Motor neuron (in vitro differentiated cells): ENCODE measurements at regions not wholly inside any gene's neighbourhood (a gene's known extent, or its start where the extent isn't known, plus 50 kb on each side); places are given as distances from the start of the nearest gene placed in this dataset.
"Not testable (repeated sequence)": the region's sequence is repeated elsewhere in the genome, so short reads cannot be mapped to it uniquely, and the experiment has no call there.

ENCODE experiments used
- ATAC-seq, 8 experiments: fragments of 200-7000 bp; cut with Tn5 transposase; replicated peaks in 6 of 8; 2 replicates each; pipeline ENCODE4 v1.8.0; 2021; ENCODE audit warnings: mild to moderate bottlenecking in 8 of 8, moderate library complexity in 8 of 8
- H3K27ac ChIP-seq, 2 donors: fragments of 250-450 bp; sonication (Bioruptor Pico); 2 replicates each; pipeline ENCODE4 v1.9.0; 2021; ENCODE audit warnings: antibody characterized with exemption in 2 of 2, mild to moderate bottlenecking in 2 of 2, moderate library complexity in 1 of 2
- H3K4me1 ChIP-seq, 2 donors: fragments of 250-450 bp; sonication (Bioruptor Pico); replicated peaks in 1 of 2; 2 replicates each; pipeline ENCODE4 v1.6.1; 2021; ENCODE audit warnings: antibody characterized with exemption in 2 of 2, mild to moderate bottlenecking in 2 of 2, moderate library complexity in 1 of 2
- H3K4me3 ChIP-seq, 5 donors: fragments of 250-450 bp; sonication (Bioruptor Pico); 2 replicates each; pipeline ENCODE4 v1.9.0; 2021; ENCODE audit warnings: antibody characterized with exemption in 5 of 5, mild to moderate bottlenecking in 5 of 5, moderate library complexity in 4 of 5
- WGBS, 10 experiments: fragments of 450-650 bp; shearing (Covaris generic); methylation state at CpG; one replicate each; pipeline ENCODE4 v1.0.0; 2022; 5-methylcytosine and 5-hydroxymethylcytosine counted together
- in situ Hi-C, 9 experiments: fragments of 400-800 bp; cut with MboI; loops; one replicate each; pipeline ENCODE4 v1.15.0; 2021; ENCODE audit warnings: low sequenced_read_pairs in 9 of 9, low pct_unique_long_range_greater_than_20kb in 2 of 9; ENCODE audit not compliant: unreplicated experiment in 9 of 9

DNA sequence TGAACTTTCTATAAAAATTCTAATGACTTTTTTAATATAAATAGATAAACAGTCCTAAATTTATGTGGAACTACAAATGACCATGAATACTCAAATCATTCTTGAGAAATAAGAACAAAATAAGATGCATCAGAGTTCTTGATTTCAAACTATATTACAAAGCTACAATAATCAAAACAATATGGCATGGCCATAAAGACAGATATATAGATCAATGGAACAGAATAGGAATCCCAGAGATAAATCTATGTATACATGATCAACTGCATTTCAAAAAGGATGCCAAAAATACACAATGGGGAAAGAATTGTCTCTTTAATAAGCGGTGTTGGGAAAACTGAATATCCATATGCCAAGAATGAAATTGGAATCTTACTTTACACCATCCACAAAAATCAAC lies 98.4 kb upstream of the IL15 start:
- no peak for ATAC-seq
- H3K4me1 ChIP-seq, result no peaks in the 10 kb centered on the region
- in situ Hi-C loops, result no loop called here
- WGBS, 10 experiments, result 71 to 100% (median 100%) methylated on average over 1 of the region's 1 CpG
- no peak overlapping the region for H3K4me3 ChIP-seq
- H3K27ac ChIP-seq, result no peak overlapping the region

DNA sequence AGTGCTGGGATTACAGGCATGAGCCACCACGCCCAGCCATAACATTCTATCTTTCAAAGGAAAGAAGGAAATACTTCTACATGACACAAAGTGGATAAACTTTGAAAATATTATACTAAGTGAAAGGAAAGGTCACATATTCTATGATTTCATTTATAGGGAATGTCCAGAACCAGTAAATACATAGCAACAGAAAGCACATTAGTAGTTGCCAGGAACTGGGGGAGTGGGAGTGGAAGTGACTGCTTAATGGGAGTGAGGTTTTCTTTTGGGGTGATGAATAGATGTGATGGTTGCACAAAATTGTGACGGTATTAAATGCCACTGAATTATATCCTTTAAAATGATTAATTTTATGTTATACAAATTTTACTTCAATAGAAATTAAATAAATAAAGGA lies 95.7 kb upstream of the IL15 start:
- no peak for ATAC-seq
- 67 to 100% (median 88%) methylated on average over 1 to 2 of the region's 2 CpGs; no CpG with 5 or more reads in 2 of the 10 experiments for WGBS, 10 experiments

DNA sequence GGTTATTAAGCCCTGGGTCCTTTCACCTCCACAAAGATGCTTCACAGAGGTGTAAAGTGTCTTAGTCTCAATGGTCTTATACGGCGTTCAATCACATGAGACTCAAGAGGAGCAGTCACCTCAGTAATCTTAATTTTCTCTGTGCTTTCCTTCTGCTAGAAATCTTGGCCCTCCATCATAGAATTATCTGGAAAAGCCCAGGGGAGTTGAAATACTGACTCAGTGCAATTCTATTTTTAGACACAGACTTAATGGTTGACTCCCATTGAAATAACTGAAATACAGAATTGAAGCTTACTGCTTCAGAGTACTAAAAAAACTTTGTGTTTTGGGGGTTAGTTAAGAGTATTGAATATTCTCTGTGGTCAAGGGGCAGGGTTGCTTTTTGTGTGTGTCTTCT lies 94.5 kb upstream of the IL15 start:
- H3K4me1 ChIP-seq, result no peaks in the 10 kb centered on the region
- no peak for ATAC-seq
- no peak overlapping the region for H3K4me3 ChIP-seq
- in situ Hi-C loops, result no loop called here
- H3K27ac ChIP-seq, result no peak overlapping the region
- 100% methylated on average over 2 of the region's 2 CpGs; no CpG with 5 or more reads in 8 of the 10 experiments for WGBS, 10 experiments

More for the DNA sequence above, 95.7 kb upstream of the IL15 start:
- no peaks in the 10 kb centered on the region for H3K4me1 ChIP-seq
- H3K4me3 ChIP-seq, result no peak overlapping the region
- in situ Hi-C loops, result no loop called here
- no peak overlapping the region for H3K27ac ChIP-seq

DNA sequence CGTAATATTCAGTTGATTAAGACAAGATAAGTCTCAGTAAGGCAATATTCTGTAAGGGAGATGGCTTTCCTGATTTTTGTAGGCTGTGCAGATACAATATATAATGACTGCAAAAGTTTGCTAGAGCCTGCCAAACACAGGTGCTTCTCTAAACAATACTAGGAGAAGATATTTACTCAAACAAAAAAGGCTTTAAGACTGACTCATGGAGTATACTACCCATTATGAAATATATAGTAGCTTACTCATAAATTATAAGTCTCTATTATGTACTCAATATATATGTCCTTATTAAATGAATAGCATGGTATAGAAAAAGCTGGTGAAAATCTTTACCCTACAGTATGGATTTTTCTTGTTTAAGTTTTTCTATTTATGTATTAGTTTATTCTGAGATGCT lies 93.2 kb upstream of the IL15 start:
- H3K27ac ChIP-seq, result no peak overlapping the region
- no peak for ATAC-seq
- in situ Hi-C loops, result no loop called here
- no peaks in the 10 kb centered on the region for H3K4me1 ChIP-seq
- WGBS, 10 experiments, result 0 to 100% (median 73%) methylated on average over 1 of the region's 1 CpG; no CpG with 5 or more reads in 1 of the 10 experiments
- no peak overlapping the region for H3K4me3 ChIP-seq

DNA sequence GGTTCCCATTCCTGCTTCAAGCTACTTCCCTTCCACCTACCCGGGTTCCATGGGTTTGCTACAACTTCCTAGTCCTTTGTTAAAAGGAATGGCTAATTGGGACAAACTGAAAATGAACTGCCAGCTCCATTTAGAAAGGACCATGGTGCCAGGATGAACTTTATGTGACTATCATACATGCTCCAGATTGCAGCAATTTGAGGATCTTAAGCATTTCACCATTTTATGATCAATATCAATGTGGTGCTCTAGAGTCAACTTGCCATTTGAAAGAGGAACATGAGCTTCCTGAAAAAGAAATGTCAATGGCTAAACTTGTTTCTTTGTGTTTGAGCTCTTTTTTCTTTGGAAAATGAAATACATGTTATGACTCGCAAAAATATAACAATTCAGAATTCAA lies 92.7 kb upstream of the IL15 start:
- H3K4me3 ChIP-seq, result no peak overlapping the region
- no peak for ATAC-seq
- H3K4me1 ChIP-seq, result no peaks in the 10 kb centered on the region
- 52 to 100% (median 85%) methylated on average over 1 to 2 of the region's 2 CpGs for WGBS, 10 experiments
- no peak overlapping the region for H3K27ac ChIP-seq
- in situ Hi-C loops, result no loop called here

DNA sequence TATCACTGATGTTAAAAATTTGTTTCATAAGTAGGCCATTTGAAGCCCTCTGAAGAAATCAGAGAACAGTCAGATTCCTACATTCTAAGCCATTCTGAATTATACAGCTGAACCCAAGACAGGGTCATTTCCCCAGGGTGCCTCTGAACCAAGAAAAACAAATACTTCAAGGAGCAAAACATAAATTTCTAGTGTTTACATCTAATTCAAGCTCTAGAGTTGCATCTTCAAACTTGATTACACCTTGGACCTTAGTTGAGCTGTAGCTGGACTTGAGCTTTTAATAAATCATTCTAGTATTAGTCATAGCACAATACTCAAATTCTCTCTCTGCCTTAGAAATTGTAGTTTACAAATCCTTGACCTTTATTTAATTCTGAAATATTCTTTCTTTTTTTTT lies 87.6 kb upstream of the IL15 start:
- H3K4me3 ChIP-seq, result no peak overlapping the region

DNA sequence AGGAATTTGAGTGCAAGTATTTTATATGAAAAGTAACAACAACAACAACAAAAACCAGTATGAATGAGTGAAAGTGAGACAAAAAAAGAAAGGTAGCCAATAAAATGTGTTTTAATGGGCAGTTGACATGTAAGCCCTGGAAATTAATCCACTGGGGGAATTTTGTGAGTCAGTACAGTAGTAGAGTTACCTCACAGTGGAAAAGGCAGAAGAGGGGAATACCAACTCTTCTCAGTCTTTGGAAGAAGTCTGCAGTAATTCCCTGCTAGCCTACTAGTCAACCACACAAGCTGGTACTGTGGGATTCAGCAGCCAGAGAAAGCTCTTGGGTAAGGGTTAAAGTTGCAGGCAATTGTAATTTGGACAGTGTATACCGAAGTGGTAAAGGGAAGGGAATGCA lies 76.3 kb upstream of the IL15 start:
- no peak overlapping the region for H3K4me3 ChIP-seq
- H3K4me1 ChIP-seq, result no peaks in the 10 kb centered on the region
- ATAC-seq, result no peak
- H3K27ac ChIP-seq, result no peak overlapping the region
- WGBS, 10 experiments, result 0 to 100% (median 53%) methylated on average over 1 of the region's 1 CpG; no CpG with 5 or more reads in 2 of the 10 experiments
- in situ Hi-C loops, result no loop called here

More for the DNA sequence above, 87.6 kb upstream of the IL15 start:
- in situ Hi-C loops, result no loop called here
- H3K4me1 ChIP-seq, result no peaks in the 10 kb centered on the region
- no peak for ATAC-seq
- H3K27ac ChIP-seq, result no peak overlapping the region

DNA sequence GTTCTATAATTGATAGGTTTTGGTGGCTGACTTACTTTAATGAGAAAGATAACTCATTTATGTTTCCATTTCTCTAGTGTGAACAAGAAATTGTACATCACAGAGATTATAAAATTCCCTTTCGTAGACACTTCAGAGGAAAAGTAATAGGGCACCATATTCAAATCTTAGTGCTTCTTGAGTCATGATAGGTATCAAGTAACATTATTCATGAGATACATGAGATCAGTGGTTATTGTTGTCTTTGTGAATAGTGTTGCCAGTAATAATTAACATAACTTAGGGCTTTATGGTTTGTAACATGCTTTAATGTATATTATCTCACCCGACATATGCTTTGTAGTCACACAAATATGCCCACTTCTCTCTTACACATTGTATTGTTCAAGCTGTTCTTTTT lies 73.7 kb upstream of the IL15 start:
- ATAC-seq, result peak in 2 of 8 experiments; percentile 48 to 100
- WGBS, 10 experiments, result 19 to 85% (median 67%) methylated on average over 1 to 2 of the region's 2 CpGs; no CpG with 5 or more reads in 1 of the 10 experiments
- Histone ChIP-seq H3K4me3 (no peak overlapping the region), H3K4me1 (no peaks in the 10 kb centered on the region), H3K27ac (no peak overlapping the region)
- in situ Hi-C loops, result no loop called here

DNA sequence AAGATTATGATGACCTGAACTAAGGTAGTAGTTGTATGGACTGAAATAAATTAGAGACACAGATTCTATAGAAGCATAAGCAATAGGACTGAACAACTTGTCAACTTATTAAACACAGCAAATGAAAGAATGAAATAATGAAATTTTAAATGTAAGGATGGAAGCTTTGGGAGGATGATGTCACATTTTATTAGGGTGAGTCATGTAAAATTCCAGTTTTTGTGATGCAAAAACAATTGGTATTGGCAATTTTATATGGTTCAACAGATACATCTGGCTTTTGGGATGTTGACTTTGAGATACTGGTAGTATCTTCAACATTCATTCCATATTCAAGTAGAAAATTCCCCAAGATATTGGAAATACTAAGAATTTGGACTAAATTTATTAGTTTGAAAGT lies 72.7 kb upstream of the IL15 start:
- H3K4me3 ChIP-seq, result no peak overlapping the region
- in situ Hi-C loops, result no loop called here
- H3K4me1 ChIP-seq, result no peaks in the 10 kb centered on the region
- no peak overlapping the region for H3K27ac ChIP-seq
- ATAC-seq, result no peak

DNA sequence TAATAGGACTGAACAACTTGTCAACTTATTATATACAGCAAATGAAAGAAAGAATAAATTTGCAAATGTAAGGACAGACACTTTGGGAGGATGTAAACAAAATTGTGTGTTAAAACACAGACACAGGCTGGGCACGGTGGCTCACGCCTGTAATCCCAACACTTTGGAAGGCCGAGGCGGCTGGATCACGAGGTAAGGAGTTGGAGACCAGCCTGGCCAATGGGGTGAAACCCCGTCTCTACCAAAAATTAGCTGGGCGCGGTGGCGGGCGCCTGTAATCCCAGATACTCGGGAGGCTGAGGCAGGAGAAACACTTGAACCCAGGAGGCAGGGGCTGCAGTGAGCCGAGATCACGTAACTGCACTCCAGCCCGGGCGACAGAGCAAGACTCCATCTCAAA lies 71.4 kb upstream of the IL15 start:
- H3K27ac ChIP-seq, H3K4me1 ChIP-seq, ATAC-seq, H3K4me3 ChIP-seq, in situ Hi-C loops: not testable (repeated sequence)
- 81 to 96% (median 90%) methylated on average over 2 to 11 of the region's 15 CpGs; no CpG with 5 or more reads in 4 of the 10 experiments for WGBS, 10 experiments

DNA sequence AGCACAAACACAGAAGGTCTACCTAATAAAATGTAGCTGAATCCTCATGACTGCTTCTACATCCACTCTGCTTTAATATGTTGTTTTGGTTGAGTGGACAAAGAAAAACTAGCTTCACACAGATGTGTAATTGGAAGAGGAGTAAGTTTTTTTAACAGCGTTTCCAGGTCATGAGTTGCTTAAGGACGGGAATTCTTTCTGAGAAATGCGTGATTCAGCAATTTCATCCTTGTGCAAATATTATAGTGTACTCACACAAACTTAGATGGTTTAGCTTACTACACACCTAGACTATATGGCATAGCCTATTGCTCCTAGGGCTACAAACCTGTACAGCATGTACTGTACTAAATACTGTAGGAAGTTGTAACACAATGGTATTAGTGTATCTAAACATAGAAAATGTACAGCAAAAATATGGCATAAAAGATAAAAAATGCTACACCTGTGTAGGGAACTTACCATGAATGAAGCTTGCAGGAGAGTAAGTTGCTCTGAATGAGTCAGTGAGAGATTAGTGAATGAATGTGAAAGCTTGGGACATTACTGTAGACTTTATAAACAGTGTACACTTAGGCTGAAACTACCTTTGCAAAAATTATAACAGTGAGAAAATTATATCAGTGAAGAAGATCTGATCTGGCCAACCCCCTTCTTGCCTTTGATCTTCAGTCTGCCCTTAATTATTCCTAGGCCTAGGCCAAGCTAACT lies 70.8 kb upstream of the IL15 start:
- in situ Hi-C loops, result no loop called here
- no peak overlapping the region for H3K27ac ChIP-seq
- no peak for ATAC-seq
- no peaks in the 10 kb centered on the region for H3K4me1 ChIP-seq
- WGBS, 10 experiments, result 81 to 100% (median 100%) methylated on average over 1 to 3 of the region's 3 CpGs; no CpG with 5 or more reads in 3 of the 10 experiments
- no peak overlapping the region for H3K4me3 ChIP-seq

DNA sequence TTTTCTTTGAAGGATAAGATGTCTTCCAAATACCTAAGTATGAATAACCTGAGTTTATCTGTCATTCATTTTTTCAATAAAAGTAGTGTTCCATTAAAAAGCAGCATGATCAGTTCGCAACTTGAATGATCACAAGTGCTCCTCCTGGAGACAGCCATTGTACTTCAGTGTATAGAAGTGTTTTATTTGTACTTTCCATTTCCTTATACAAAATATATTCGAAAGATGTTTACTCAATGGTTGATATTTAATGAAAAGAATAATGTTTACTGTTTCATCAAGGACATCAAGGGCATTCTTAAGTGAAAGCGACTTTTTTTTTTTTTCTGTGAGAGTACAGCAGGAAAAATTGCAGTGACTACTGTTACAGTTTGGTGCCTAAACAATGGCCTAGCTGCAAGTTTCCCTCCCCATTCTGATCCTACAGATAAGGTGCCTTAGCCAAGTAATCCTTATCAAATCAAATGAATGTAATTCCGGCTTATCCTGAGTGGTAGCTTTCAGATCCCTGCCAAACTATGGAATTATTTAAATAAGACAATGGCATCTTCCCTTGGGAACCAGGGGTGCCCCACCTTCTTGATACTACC lies 69.0 kb upstream of the IL15 start:
- Histone ChIP-seq H3K4me1 (no peaks in the 10 kb centered on the region), H3K4me3 (no peak overlapping the region), H3K27ac (no peak overlapping the region)
- 67 to 100% (median 88%) methylated on average over 2 to 4 of the region's 4 CpGs for WGBS, 10 experiments
- no peak for ATAC-seq
- in situ Hi-C loops, result no loop called here

DNA sequence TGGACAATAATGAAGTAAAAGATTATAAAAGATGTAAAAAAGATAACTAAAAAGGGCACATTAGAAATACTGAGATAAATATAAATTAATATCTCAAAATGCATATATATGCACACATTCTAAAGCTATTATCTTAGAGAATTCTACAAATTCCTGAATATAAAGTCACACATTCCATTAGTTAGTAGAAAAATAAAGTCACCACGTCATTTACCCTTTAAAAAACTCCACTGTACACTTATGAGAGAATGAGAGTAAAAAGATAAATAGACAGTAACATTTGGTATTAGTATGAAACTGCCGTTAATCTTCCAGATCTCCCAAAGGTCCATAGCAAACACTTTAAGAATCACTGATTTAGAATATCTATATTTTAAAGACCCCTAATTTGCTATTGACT lies 67.2 kb upstream of the IL15 start:
- in situ Hi-C loops, result no loop called here
- WGBS, 10 experiments, result 29 to 100% (median 75%) methylated on average over 1 to 2 of the region's 2 CpGs; no CpG with 5 or more reads in 1 of the 10 experiments
- no peak overlapping the region for H3K27ac ChIP-seq

DNA sequence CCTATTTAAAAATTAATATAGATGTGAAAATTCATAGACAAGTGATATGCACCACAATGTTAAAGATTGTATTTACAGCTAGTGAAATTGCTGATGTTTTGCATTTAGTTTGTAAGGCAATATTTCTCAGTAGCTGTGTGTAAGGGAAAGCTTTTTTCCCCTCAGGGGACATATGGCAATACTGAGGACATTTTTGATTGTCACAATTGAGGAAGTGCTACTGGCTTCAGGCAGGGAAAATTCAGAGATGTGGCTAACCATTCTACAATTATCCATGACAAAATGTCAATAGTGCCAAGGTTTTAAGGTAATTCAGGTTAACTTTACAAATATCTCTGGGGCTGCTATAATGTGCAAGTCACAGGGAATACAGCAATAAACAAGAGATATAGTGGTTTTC lies 66.1 kb upstream of the IL15 start:
- Histone ChIP-seq H3K27ac (no peak overlapping the region), H3K4me3 (no peak overlapping the region), H3K4me1 (no peaks in the 10 kb centered on the region)
- peak in 1 of 8 experiments; percentile 44 for ATAC-seq
- in situ Hi-C loops, result no loop called here

More for the DNA sequence above, 67.2 kb upstream of the IL15 start:
- H3K4me3 ChIP-seq, result no peak overlapping the region
- ATAC-seq, result no peak
- H3K4me1 ChIP-seq, result no peaks in the 10 kb centered on the region
